Brain microvascular endothelial cell (primary cell): ENCODE measurements at regions not wholly inside any gene's neighbourhood (a gene's known extent, or its start where the extent isn't known, plus 50 kb on each side); places are given as distances from the start of the nearest gene placed in this dataset.

Experiments
- DNase-seq: peaks from one replicate; pipeline ENCODE4 v3.0.0-alpha.2; 2020
- H3K27ac ChIP-seq: fragments of 250-450 bp; sonication (Bioruptor Pico); 2 replicates; pipeline ENCODE4 v1.5.1; 2020; ENCODE audit warnings: mild to moderate bottlenecking, moderate library complexity
- H3K27me3 ChIP-seq: fragments of 250-450 bp; sonication (Bioruptor Pico); replicated peaks from 2 replicates; pipeline ENCODE4 v1.5.1; 2020; ENCODE audit warnings: mild to moderate bottlenecking
- H3K36me3 ChIP-seq: fragments of 250-450 bp; sonication (Bioruptor Pico); replicated peaks from 2 replicates; pipeline ENCODE4 v1.5.1; 2020; ENCODE audit warnings: mild to moderate bottlenecking
- H3K4me3 ChIP-seq: 2 replicates; pipeline ENCODE4 v1.5.1; 2011; ENCODE audit warnings: low read depth, mild to moderate bottlenecking, control low read depth, low read length, moderate library complexity
- CTCF ChIP-seq: IDR thresholded peaks from 2 replicates; pipeline ENCODE4 v1.5.1; 2011; ENCODE audit warnings: low read depth, mild to moderate bottlenecking, moderate library complexity, low read length, control low read depth, inconsistent platforms; ENCODE audit errors: missing control alignments
- in situ Hi-C: cut with HindIII; loops from 2 replicates; pipeline ENCODE4 v1.10.0; 2017; ENCODE audit warnings: low sequenced_read_pairs, low pct_ligation_motif_present

GRCh38 chrX:46301903-46302302, 243.3 kb downstream of the ZNF674 start:
- in situ Hi-C loops = no loop called here
- no peak for DNase-seq
- H3K36me3 ChIP-seq = no peaks in the 10 kb centered on the region

GRCh38 chrX:46298821-46299220, 246.4 kb downstream of the ZNF674 start:
- no peaks in the 10 kb centered on the region for H3K27me3 ChIP-seq
- no peak overlapping the region for H3K27ac ChIP-seq
- peak; percentile 20 for DNase-seq
- no peak for TF ChIP-seq CTCF
- H3K36me3 ChIP-seq = no peaks in the 10 kb centered on the region
- in situ Hi-C loops = no loop called here
- H3K4me3 ChIP-seq = no peak overlapping the region

More at GRCh38 chrX:46301903-46302302, 243.3 kb downstream of the ZNF674 start:
- Histone ChIP-seq H3K4me3 (no peak overlapping the region), H3K27ac (no peak overlapping the region), H3K27me3 (no peaks in the 10 kb centered on the region)
- TF ChIP-seq CTCF = no peak

- no peaks in the 10 kb centered on the region for H3K36me3 ChIP-seq
- H3K27ac ChIP-seq = no peak overlapping the region
- no peak overlapping the region for H3K4me3 ChIP-seq
- in situ Hi-C loops = no loop called here
- no peaks in the 10 kb centered on the region for H3K27me3 ChIP-seq
- no peak for DNase-seq
- TF ChIP-seq CTCF = no peak
These were observed 249.3 kb downstream of the ZNF674 start for GRCh38 chrX:46295963-46296362.

- in situ Hi-C loops = no loop called here
- DNase-seq = peak; percentile 3
- H3K4me3 ChIP-seq = no peak overlapping the region
- no peaks in the 10 kb centered on the region for H3K27me3 ChIP-seq
- H3K36me3 ChIP-seq = no peaks in the 10 kb centered on the region
- no peak for TF ChIP-seq CTCF
- H3K27ac ChIP-seq = no peak overlapping the region
These were observed 251.0 kb downstream of the ZNF674 start for GRCh38 chrX:46294234-46294633.

- TF ChIP-seq CTCF = no peak
- H3K27me3 ChIP-seq = no peaks in the 10 kb centered on the region
- no peak for DNase-seq
- in situ Hi-C loops = no loop called here
- H3K36me3 ChIP-seq = no peaks in the 10 kb centered on the region
- H3K27ac ChIP-seq = peak overlapping the region; percentile 4
- no peak overlapping the region for H3K4me3 ChIP-seq
These were observed 265.3 kb downstream of the ZNF674 start for GRCh38 chrX:46279925-46280313.

GRCh38 chrX:46279214-46279924, 265.9 kb downstream of the ZNF674 start:
- no peaks in the 10 kb centered on the region for H3K36me3 ChIP-seq
- H3K4me3 ChIP-seq = no peak overlapping the region
- DNase-seq = no peak
- TF ChIP-seq CTCF = no peak
- H3K27ac ChIP-seq = peak overlapping the region; percentile 4
- H3K27me3 ChIP-seq = no peaks in the 10 kb centered on the region
- in situ Hi-C loops = no loop called here
